BLaER1 treated with 17β-estradiol and CSF1 and Interleukin-3, amounts not matched to agents 10 nM and 100 nM (cell line): ENCODE measurements at regions not wholly inside any gene's neighbourhood (a gene's known extent, or its start where the extent isn't known, plus 50 kb on each side); places are given as distances from the start of the nearest gene placed in this dataset.
"Not testable (repeated sequence)": the region's sequence is repeated elsewhere in the genome, so short reads cannot be mapped to it uniquely, and the experiment has no call there.

Experiments
- H3K27ac ChIP-seq, 11 experiments: shearing (Covaris generic); formaldehyde crosslinking; 2 replicates each; pipeline ENCODE4 v1.8.1; 2022
- H3K27me3 ChIP-seq, 11 experiments: shearing (Covaris generic); formaldehyde crosslinking; 2 replicates each; pipeline ENCODE4 v1.8.1; 2022
- H3K36me3 ChIP-seq, 11 experiments: shearing (Covaris generic); formaldehyde crosslinking; 2 replicates each; pipeline ENCODE4 v1.8.1; 2022
- H3K4me1 ChIP-seq, 10 experiments: shearing (Covaris generic); formaldehyde crosslinking; 2 replicates each; pipeline ENCODE4 v1.8.1; 2022
- H3K4me2 ChIP-seq, 11 experiments: shearing (Covaris generic); formaldehyde crosslinking; 2 replicates each; pipeline ENCODE4 v1.8.1; 2022
- H3K4me3 ChIP-seq, 10 experiments: shearing (Covaris generic); formaldehyde crosslinking; 2 replicates each; pipeline ENCODE4 v1.8.1; 2022
- H3K9ac ChIP-seq, 11 experiments: shearing (Covaris generic); formaldehyde crosslinking; 2 replicates each; pipeline ENCODE4 v1.8.1; 2022
- H3K9me3 ChIP-seq, 11 experiments: shearing (Covaris generic); formaldehyde crosslinking; replicated peaks in 1 of 11; 2 replicates each; pipeline ENCODE4 v1.8.1; 2022
- H4K20me1 ChIP-seq, 11 experiments: shearing (Covaris generic); formaldehyde crosslinking; 2 replicates each; pipeline ENCODE4 v1.8.1; 2022
- Cebpa-rat ChIP-seq, 11 experiments: shearing (Covaris generic); IDR thresholded peaks; 2 replicates each; pipeline ENCODE4 v1.8.1; 2022

- H3K4me3 ChIP-seq = peak overlapping the region; percentile 15 to 57 (median 36); a peak in 14 of 20 replicates
- H3K9ac ChIP-seq = peak overlapping the region; percentile 15 to 68 (median 50); a peak in 19 of 22 replicates
- peak overlapping the region in 10 of 11 experiments; percentile 22 to 76 (median 60); a peak in 19 of 22 replicates for H3K27ac ChIP-seq
- peaks cover 43 to 63% (median 53%) of the 10 kb centered on the region in 10 experiments for H3K4me1 ChIP-seq
- no peak for TF ChIP-seq Cebpa-rat (IDR thresholded peaks at IDR 0.05)
- no peaks in the 10 kb centered on the region for H4K20me1 ChIP-seq
- no peaks in the 10 kb centered on the region for H3K27me3 ChIP-seq
- H3K9me3 ChIP-seq = peaks cover 4 to 13% (median 9%) of the 10 kb centered on the region in 11 experiments; a peak in 16 of 22 replicates
- peak overlapping the region; percentile 84 to 99 (median 94) for H3K4me2 ChIP-seq
- H3K36me3 ChIP-seq = no peaks in the 10 kb centered on the region
Measured at GRCh38 chr6:137283940-137284810, 65.0 kb upstream of the IFNGR1 start.

DNA sequence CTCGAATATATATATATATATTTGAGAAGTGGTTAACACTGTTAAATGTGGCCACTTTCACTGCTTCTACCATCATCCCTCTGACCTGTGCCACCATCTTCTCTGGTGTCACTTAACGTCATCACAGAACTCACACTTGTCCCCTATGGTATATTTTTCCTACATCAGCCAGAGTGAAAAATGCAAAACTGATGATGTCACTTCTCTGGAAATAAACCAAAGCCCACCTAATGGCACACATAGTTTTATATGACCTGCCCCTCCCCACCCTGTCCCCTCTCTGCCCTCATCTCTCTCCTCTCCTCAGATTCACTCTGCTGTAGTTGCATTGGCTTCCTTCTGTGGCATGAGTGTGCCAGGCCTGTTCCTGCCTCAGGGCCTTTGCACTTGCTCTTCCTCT lies 63.9 kb upstream of the IFNGR1 start:
- H4K20me1 ChIP-seq = no peaks in the 10 kb centered on the region
- H3K36me3 ChIP-seq = no peaks in the 10 kb centered on the region
- TF ChIP-seq Cebpa-rat (IDR thresholded peaks at IDR 0.05) = no peak
- peak overlapping the region in 10 of 11 experiments; percentile 54 to 99 (median 94); a peak in 18 of 22 replicates for H3K4me2 ChIP-seq
- H3K9ac ChIP-seq = no peak overlapping the region
- no peak overlapping the region for H3K4me3 ChIP-seq
- no peaks in the 10 kb centered on the region for H3K27me3 ChIP-seq
- H3K27ac ChIP-seq = peak overlapping the region in 2 of 11 experiments; percentile 71 to 76; a peak in 3 of 22 replicates
- H3K9me3 ChIP-seq = peaks cover 4 to 10% (median 9%) of the 10 kb centered on the region in 11 experiments; a peak in 16 of 22 replicates
- H3K4me1 ChIP-seq = peaks cover 43 to 62% (median 53%) of the 10 kb centered on the region in 10 experiments

DNA sequence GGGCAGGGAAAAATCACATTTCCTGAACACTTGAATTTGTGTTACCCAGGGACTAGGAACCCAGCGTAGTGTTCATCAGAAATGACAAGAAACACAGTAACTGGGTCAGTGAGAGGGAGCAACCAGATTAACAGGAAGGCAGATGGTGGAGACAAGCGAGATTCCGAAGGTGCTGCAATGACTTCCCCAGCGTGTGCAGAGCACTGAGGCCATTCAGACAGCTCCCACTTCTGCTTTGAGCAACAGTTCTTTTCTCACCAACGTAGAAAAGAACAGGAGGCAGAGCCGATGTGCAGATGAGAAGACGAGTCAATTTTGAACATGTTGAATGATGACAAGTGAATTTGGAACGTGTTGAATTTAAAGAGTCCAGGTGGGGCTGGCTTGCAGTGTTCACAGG lies 63.1 kb upstream of the IFNGR1 start:
- Histone ChIP-seq H3K4me3 (no peak overlapping the region), H3K4me1 (peaks cover 42 to 60% (median 53%) of the 10 kb centered on the region in 10 experiments), H3K27ac (no peak overlapping the region), H3K9me3 (peaks cover 0 to 2% (median 1%) of the 10 kb centered on the region in 11 experiments; a peak in 14 of 22 replicates), H3K27me3 (no peaks in the 10 kb centered on the region), H3K9ac (no peak overlapping the region), H4K20me1 (no peaks in the 10 kb centered on the region), H3K4me2 (peak overlapping the region; percentile 54 to 99 (median 73)), H3K36me3 (no peaks in the 10 kb centered on the region)
- no peak for TF ChIP-seq Cebpa-rat (IDR thresholded peaks at IDR 0.05)

DNA sequence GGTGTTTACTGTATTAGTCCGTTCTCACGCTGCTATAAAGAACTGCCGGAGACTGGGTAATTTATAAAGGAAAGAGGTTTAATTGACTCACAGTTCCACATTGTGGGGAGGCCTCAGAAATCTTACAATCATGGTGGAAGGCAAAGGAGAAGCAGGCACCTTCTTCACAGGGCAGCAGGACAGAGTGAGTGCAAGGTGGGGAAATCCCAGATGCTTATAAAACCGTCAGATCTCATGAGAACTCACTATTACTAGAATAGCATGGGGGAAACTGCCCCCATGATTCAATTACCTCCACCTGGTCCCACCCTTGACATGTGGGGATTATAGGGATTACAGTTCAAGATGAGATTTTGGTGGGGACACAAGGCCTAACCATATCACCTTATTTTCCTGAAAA lies 60.1 kb upstream of the IFNGR1 start:
- not testable (repeated sequence) for H3K36me3 ChIP-seq, H3K9me3 ChIP-seq, H3K4me2 ChIP-seq, H3K27ac ChIP-seq, H3K4me3 ChIP-seq, H3K27me3 ChIP-seq, H4K20me1 ChIP-seq, H3K9ac ChIP-seq
- H3K4me1 ChIP-seq = peaks cover 27 to 34% (median 29%) of the 10 kb centered on the region in 10 experiments

DNA sequence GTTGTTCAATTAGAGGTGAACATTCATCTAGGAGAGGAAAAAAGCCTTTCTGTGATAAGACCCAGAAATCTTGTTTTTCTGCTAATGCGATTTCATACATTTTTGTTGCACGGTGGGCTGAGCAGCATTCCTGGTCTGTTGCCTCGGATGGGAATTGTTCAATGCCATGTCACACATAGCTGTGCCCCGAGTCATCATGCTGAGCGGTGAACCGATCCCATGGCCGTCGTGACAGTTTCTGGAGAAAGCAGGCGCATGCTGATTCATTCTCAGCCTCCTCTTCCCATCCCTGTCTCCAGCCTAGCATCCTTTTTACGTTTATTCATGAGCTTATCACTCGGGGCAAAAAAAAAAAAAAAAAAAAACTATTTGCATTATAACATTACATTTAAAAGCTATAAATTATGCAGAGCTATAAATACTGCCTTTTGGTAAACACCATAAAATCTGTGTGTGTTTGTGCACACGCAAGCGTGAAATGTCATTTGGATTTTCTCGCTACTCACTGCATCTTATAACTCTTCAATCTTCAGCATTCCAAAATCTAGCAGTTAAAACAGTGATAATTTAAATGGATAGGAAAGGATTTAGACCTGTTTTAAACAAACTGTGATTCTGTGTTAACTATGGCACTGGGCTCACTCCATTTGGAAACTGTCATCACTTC lies 58.9 kb upstream of the IFNGR1 start:
- peaks cover 15 to 22% (median 19%) of the 10 kb centered on the region in 10 experiments for H3K4me1 ChIP-seq
- H3K4me3 ChIP-seq = no peak overlapping the region
- H4K20me1 ChIP-seq = no peaks in the 10 kb centered on the region
- H3K36me3 ChIP-seq = no peaks in the 10 kb centered on the region
- TF ChIP-seq Cebpa-rat (IDR thresholded peaks at IDR 0.05) = no peak
- H3K27me3 ChIP-seq = no peaks in the 10 kb centered on the region
- no peaks in the 10 kb centered on the region for H3K9me3 ChIP-seq
- no peak overlapping the region for H3K27ac ChIP-seq
- H3K4me2 ChIP-seq = no peak overlapping the region
- H3K9ac ChIP-seq = no peak overlapping the region

DNA sequence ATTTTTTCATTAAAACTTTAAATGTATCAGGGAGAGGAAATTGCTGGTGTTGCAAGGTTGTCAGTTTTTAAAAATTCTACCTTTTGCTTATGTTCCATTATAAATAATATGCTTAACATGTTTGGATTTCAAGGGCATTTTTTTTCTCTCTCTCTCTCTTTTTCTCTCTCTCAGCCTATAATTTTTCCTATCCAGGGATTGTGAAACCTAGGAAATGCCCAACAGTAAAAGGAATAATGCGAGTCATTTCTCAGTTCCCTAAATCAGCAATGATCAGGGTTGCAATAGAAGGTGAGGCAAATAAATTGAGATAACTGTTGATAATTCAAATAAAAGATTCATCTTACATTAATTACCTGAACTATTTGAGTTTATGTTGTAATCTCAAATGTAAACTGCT lies 53.2 kb upstream of the IFNGR1 start:
- Histone ChIP-seq H3K9ac (no peak overlapping the region), H3K4me2 (peak overlapping the region in 6 of 11 experiments; percentile 23 to 67 (median 56); a peak in 9 of 22 replicates), H3K4me3 (no peak overlapping the region), H3K36me3 (no peaks in the 10 kb centered on the region), H3K4me1 (peaks cover 0 to 33% (median 9%) of the 10 kb centered on the region in 10 experiments; a peak in 12 of 20 replicates), H3K27me3 (no peaks in the 10 kb centered on the region), H4K20me1 (no peaks in the 10 kb centered on the region), H3K9me3 (peaks cover 0 to 7% (median 0%) of the 10 kb centered on the region in 11 experiments; a peak in 4 of 22 replicates), H3K27ac (peak overlapping the region in 2 of 11 experiments; percentile 32 to 56; a peak in 3 of 22 replicates)
- TF ChIP-seq Cebpa-rat (IDR thresholded peaks at IDR 0.05) = 0 out of 22 replicates have a peak, but pooled peaks of 1 of the 11 experiments have one; percentile 11

GRCh38 chr6:137271245-137272183 lies 52.3 kb upstream of the IFNGR1 start:
- Histone ChIP-seq H4K20me1 (no peaks in the 10 kb centered on the region), H3K9ac (no peak overlapping the region), H3K27me3 (no peaks in the 10 kb centered on the region), H3K9me3 (peaks cover 0 to 11% (median 0%) of the 10 kb centered on the region in 11 experiments; a peak in 4 of 22 replicates), H3K27ac (peak overlapping the region in 1 of 11 experiments; percentile 56; a peak in 2 of 22 replicates), H3K36me3 (no peaks in the 10 kb centered on the region), H3K4me1 (peaks cover 0 to 35% (median 10%) of the 10 kb centered on the region in 10 experiments; a peak in 12 of 20 replicates), H3K4me3 (no peak overlapping the region), H3K4me2 (peak overlapping the region in 4 of 11 experiments; percentile 10 to 67 (median 59); a peak in 5 of 22 replicates)
- TF ChIP-seq Cebpa-rat (IDR thresholded peaks at IDR 0.05) = no peak

DNA sequence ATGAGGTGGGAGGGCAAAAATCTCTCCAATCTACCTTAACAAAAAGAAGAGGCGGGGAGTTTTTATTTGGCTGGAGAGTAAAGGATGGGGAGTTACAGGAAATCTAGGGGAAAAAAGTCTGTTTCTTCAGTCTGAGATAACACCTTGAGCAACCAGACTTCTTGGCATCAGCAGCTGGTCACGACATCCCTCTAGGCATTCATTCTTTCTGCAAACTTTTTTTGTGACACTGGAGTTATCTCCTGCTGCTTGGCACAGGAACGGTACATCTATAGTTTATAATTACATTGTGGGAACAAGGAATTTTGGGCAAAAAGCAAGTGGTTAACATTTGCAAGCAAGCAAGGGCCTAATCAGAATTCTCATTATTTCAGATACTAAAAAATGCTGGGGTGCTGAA lies 50.6 kb upstream of the IFNGR1 start:
- Histone ChIP-seq H3K27ac (no peak overlapping the region), H3K9me3 (peaks cover 0 to 23% (median under 1%) of the 10 kb centered on the region in 11 experiments; a peak in 10 of 22 replicates), H3K4me3 (no peak overlapping the region), H3K4me2 (no peak overlapping the region), H3K4me1 (peaks cover 0 to 42% (median 15%) of the 10 kb centered on the region in 10 experiments; a peak in 14 of 20 replicates), H3K36me3 (no peaks in the 10 kb centered on the region), H3K27me3 (no peaks in the 10 kb centered on the region), H3K9ac (no peak overlapping the region), H4K20me1 (no peaks in the 10 kb centered on the region)
- TF ChIP-seq Cebpa-rat (IDR thresholded peaks at IDR 0.05) = no peak
